Lower leg skin (tissue), 4 donors: ENCODE measurements at regions not wholly inside any gene's neighbourhood (a gene's known extent, or its start where the extent isn't known, plus 50 kb on each side); places are given as distances from the start of the nearest gene placed in this dataset.

Experiments
- DNase-seq, 2 donors: peaks; one replicate each; pipeline ENCODE4 v3.0.0-alpha.2; 2019; ENCODE audit warnings: low spot score in 2 of 2
- H3K4me3 ChIP-seq: fragments of 200-600 bp; sonication (generic); 2 replicates; pipeline ENCODE4 v1.5.1; 2017; ENCODE audit warnings: mild to moderate bottlenecking, low read depth; ENCODE audit not compliant: poor library complexity, severe bottlenecking
- CTCF ChIP-seq, 3 donors: fragments of 450-650 bp; IDR thresholded peaks; one replicate each; pipeline ENCODE4 v1.5.1; 2016; ENCODE audit warnings: antibody characterized with exemption in 3 of 3, mild to moderate bottlenecking in 3 of 3, moderate library complexity in 2 of 3
- POLR2A ChIP-seq, 2 donors: fragments of 450-650 bp; IDR thresholded peaks; one replicate each; pipeline ENCODE4 v1.6.1; 2016 to 2017; ENCODE audit warnings: antibody characterized with exemption in 2 of 2, mild to moderate bottlenecking in 1 of 2, moderate library complexity in 1 of 2
- WGBS, 2 donors: methylation state at CpG; one replicate each; pipeline ENCODE4 v1.1.5; 2018; 5-methylcytosine and 5-hydroxymethylcytosine counted together
- intact Hi-C: fragments of 100-400 bp; cut with DNase I; formaldehyde crosslinking; loops from one replicate; pipeline ENCODE4 v1.15.0; 2023; ENCODE audit warnings: low total_unique reads

GRCh38 chr17:12522743-12523183, 142.9 kb upstream of the MYOCD start:
- 0 to 2% methylated on average over 6 of the region's 6 CpGs for WGBS, 2 donors
- no peak overlapping the region for H3K4me3 ChIP-seq
- no peak for DNase-seq
- intact Hi-C loops: no loop called here
- TF ChIP-seq CTCF (IDR thresholded peaks at IDR 0.05): no peak
- TF ChIP-seq POLR2A (IDR thresholded peaks at IDR 0.05): no peak

- 58 to 62% methylated on average over 5 of the region's 5 CpGs for WGBS, 2 donors
- no peak overlapping the region for H3K4me3 ChIP-seq
- no peak for DNase-seq
- intact Hi-C loops: no loop called here
- TF ChIP-seq CTCF (IDR thresholded peaks at IDR 0.05): no peak
- TF ChIP-seq POLR2A (IDR thresholded peaks at IDR 0.05): no peak
Observed at GRCh38 chr17:12523244-12523643, 142.4 kb upstream of the MYOCD start.

- TF ChIP-seq CTCF (IDR thresholded peaks at IDR 0.05): no peak
- TF ChIP-seq POLR2A (IDR thresholded peaks at IDR 0.05): no peak
- 87 to 92% methylated on average over 3 of the region's 3 CpGs for WGBS, 2 donors
- intact Hi-C loops: no loop called here
Observed at GRCh38 chr17:12528036-12528435, 137.7 kb upstream of the MYOCD start.

GRCh38 chr17:12530161-12530560, 135.5 kb upstream of the MYOCD start:
- TF ChIP-seq CTCF (IDR thresholded peaks at IDR 0.05): no peak
- TF ChIP-seq POLR2A (IDR thresholded peaks at IDR 0.05): no peak
- WGBS, 2 donors: 85% methylated on average over 4 of the region's 4 CpGs
- DNase-seq: no peak
- intact Hi-C loops: no loop called here
- no peak overlapping the region for H3K4me3 ChIP-seq

More at GRCh38 chr17:12528036-12528435, 137.7 kb upstream of the MYOCD start:
- no peak overlapping the region for H3K4me3 ChIP-seq
- no peak for DNase-seq

GRCh38 chr17:12536021-12536420, 129.7 kb upstream of the MYOCD start:
- DNase-seq: no peak
- WGBS, 2 donors: 77 to 79% methylated on average over 3 of the region's 3 CpGs
- intact Hi-C loops: no loop called here
- TF ChIP-seq POLR2A (IDR thresholded peaks at IDR 0.05): no peak
- no peak for TF ChIP-seq CTCF (IDR thresholded peaks at IDR 0.05)
- no peak overlapping the region for H3K4me3 ChIP-seq

- TF ChIP-seq CTCF (IDR thresholded peaks at IDR 0.05) (no peak), POLR2A (IDR thresholded peaks at IDR 0.05) (no peak)
- no peak for DNase-seq
- WGBS, 2 donors: 55 to 79% methylated on average over 1 of the region's 1 CpG
- intact Hi-C loops: no loop called here
- H3K4me3 ChIP-seq: no peak overlapping the region
Observed at GRCh38 chr17:12536472-12536871, 129.2 kb upstream of the MYOCD start.
